Activated T-helper 1 cell treated with anti-CD3 and anti-CD28 coated beads, Interleukin-12 subunit alpha, Interleukin-12 subunit beta, Interleukin-2, Interleukin-4 antibody, amounts not matched to agents 30 ng/mL and 10 ng/mL and 1 ng/mL, durations not matched to agents 14 hours and 24 hours and 36 hours (primary cell): ENCODE measurements at regions not wholly inside any gene's neighbourhood (a gene's known extent, or its start where the extent isn't known, plus 50 kb on each side); places are given as distances from the start of the nearest gene placed in this dataset.

ENCODE experiments used
- DNase-seq: peaks from one replicate; pipeline ENCODE4 v3.0.0; 2021; ENCODE audit warnings: low spot score
- H3K27ac Mint-ChIP-seq: one replicate; pipeline ENCODE4 v1.8.0; 2021; ENCODE audit warnings: mild to moderate bottlenecking, mixed read lengths
- H3K27me3 Mint-ChIP-seq: one replicate; pipeline ENCODE4 v1.8.0; 2022; ENCODE audit warnings: mild to moderate bottlenecking, moderate library complexity, mixed read lengths; ENCODE audit not compliant: insufficient read depth
- H3K36me3 Mint-ChIP-seq: one replicate; pipeline ENCODE4 v1.8.0; 2021; ENCODE audit warnings: low read depth, mixed read lengths
- H3K4me1 Mint-ChIP-seq: one replicate; pipeline ENCODE4 v1.8.0; 2021; ENCODE audit warnings: low read depth, mixed read lengths
- H3K4me3 Mint-ChIP-seq: one replicate; pipeline ENCODE4 v1.8.0; 2021; ENCODE audit warnings: mild to moderate bottlenecking, moderate library complexity, mixed read lengths
- H3K9me3 Mint-ChIP-seq: one replicate; pipeline ENCODE4 v1.8.0; 2021; ENCODE audit warnings: mixed read lengths
- intact Hi-C: fragments of 100-400 bp; cut with micrococcal nuclease; formaldehyde crosslinking; loops from one replicate; pipeline ENCODE4 v1.15.1; 2024

DNA sequence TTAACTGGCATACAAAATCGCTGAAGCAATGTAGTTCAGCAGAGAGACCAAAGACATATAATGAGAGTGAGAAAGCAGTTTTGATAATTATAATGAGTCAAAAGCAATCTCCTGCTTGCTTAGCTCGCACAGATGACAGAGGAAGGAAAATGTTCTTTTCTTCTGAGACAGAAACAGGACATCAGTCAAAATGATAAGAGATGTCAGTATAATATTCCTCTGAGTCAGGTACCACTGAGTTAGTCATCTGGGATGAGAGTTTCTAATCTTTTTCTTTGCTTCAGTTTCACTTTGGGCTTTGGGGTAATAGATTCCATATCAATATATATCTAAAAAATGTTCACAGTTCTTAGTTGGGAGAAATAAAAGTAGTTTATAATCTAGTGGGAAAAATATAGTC, 387.2 kb downstream of the PCDH7 start:
- intact Hi-C loops, result no loop called here
- Mint-ChIP-seq H3K36me3 (no peaks in the 10 kb centered on the region), H3K9me3 (peaks cover 6% of the 10 kb centered on the region), H3K27ac (no peak overlapping the region), H3K4me1 (no peaks in the 10 kb centered on the region), H3K4me3 (no peak overlapping the region), H3K27me3 (peaks cover 2% of the 10 kb centered on the region)
- no peak for DNase-seq

DNA sequence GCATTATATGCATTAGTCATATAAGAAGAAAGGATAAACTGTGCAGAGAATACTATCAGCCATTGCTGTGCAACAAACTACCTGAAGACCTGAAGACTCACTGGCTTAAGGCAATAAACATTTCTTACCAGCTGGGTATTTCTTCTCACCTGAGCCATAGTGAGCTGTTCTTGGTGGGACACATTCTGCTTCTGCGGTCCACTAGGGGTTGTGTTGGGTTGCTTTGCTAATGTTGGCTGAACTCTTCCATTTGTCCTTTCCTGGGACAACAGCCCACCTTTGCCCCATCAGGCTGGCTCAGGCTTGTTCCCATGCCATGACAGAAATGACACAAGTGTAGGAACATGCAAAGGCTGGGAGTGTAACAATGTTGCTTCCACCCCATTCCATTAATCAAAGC, 388.6 kb downstream of the PCDH7 start:
- peaks cover 6% of the 10 kb centered on the region for H3K9me3 Mint-ChIP-seq
- H3K27ac Mint-ChIP-seq, result no peak overlapping the region
- intact Hi-C loops, result no loop called here
- peaks cover 2% of the 10 kb centered on the region for H3K27me3 Mint-ChIP-seq
- H3K36me3 Mint-ChIP-seq, result no peaks in the 10 kb centered on the region
- no peaks in the 10 kb centered on the region for H3K4me1 Mint-ChIP-seq
- no peak for DNase-seq
- H3K4me3 Mint-ChIP-seq, result no peak overlapping the region

DNA sequence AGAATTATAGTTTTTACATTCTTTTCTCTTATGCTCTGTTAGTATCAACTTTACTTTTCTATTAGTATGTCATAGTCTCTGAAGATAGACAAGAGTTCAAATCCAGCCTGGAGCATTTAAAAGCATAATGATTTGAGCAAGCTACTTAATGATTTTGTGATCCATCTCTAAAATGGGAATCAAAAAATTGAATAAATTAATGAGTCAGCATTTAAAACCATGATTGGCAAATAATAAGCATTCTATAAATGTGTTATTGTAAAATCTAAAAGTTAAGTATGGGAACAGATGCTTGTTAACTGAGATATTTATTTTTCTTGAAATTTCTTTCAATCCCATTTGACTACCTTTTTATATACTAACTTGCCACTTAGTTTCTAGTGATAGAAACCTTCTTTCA, 391.6 kb downstream of the PCDH7 start:
- Mint-ChIP-seq H3K36me3 (no peaks in the 10 kb centered on the region), H3K27me3 (no peaks in the 10 kb centered on the region), H3K4me3 (no peak overlapping the region), H3K4me1 (no peaks in the 10 kb centered on the region), H3K9me3 (no peaks in the 10 kb centered on the region), H3K27ac (no peak overlapping the region)
- intact Hi-C loops, result no loop called here
- no peak for DNase-seq

DNA sequence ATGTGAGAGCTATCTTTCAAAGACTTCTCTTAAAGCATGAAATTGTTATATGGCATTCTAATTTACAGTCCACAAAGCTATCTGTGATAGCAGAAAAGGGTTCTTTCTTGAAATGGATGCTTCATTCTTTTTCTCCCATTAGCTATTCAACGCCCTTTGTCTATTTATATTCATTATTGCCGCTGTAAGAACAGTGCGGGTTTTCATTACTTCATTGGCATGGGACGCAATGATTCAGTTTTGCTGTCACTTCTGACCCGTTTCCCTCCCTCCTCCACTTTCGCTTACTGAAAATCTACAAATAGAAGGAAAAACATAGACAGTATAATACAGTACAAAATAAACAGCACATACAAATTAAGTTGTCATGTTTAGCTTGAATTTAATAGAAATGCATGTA, 394.6 kb downstream of the PCDH7 start:
- H3K4me3 Mint-ChIP-seq, result no peak overlapping the region
- H3K27ac Mint-ChIP-seq, result no peak overlapping the region
- no peaks in the 10 kb centered on the region for H3K4me1 Mint-ChIP-seq
- no peak for DNase-seq
- H3K9me3 Mint-ChIP-seq, result no peaks in the 10 kb centered on the region
- H3K36me3 Mint-ChIP-seq, result no peaks in the 10 kb centered on the region
- H3K27me3 Mint-ChIP-seq, result no peaks in the 10 kb centered on the region
- intact Hi-C loops, result no loop called here

DNA sequence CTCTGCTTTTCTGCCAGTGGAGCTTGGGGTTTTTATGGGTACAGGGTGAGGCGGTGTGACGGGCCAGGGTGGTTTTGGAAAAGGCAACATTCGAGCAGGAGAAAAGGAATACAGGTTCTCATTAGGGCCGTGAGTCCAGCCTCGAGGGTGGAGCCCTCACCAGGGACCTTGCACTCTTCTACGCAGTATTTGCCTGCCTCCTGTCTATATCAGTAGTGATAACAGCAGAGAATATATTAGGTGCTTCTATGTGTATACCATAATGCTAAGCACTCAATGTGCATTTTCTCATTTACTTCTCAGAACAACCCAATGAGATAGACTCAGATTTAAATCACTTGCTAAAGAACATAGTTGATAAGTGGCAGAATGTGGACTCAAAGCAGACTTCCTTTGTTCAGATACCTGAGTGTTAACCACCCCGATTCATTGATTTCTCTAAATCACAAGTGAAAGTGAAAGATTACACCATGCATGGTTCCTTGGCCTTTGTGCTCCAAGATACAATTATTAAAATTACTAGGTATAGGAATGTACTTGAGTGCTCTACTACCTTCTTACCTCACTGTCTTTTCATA, 403.9 kb downstream of the PCDH7 start:
- intact Hi-C loops, result no loop called here
- H3K4me1 Mint-ChIP-seq, result no peaks in the 10 kb centered on the region
- DNase-seq, result no peak
- H3K27ac Mint-ChIP-seq, result no peak overlapping the region
- no peaks in the 10 kb centered on the region for H3K36me3 Mint-ChIP-seq
- no peak overlapping the region for H3K4me3 Mint-ChIP-seq
- peaks cover 9% of the 10 kb centered on the region for H3K9me3 Mint-ChIP-seq
- no peaks in the 10 kb centered on the region for H3K27me3 Mint-ChIP-seq

DNA sequence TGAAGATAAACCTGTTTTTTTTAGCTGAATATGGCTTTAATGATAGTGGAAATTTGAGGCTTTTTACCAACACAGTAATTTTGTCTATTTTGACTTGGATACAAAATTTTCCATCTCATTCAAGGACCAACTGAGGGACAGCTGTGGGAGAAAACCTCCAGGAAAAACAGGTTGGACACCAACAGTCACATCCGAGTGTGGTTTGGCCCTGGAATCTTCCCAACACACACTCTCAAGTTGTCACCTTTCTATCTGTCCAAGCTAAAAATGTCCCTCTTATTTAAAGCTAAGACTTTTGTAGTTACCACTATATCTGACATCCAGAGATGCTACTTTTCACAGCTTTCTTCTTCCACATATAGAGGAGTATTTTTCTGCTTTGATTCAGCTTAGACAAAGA, 404.9 kb downstream of the PCDH7 start:
- Mint-ChIP-seq H3K27ac (no peak overlapping the region), H3K4me1 (no peaks in the 10 kb centered on the region), H3K9me3 (peaks cover 9% of the 10 kb centered on the region), H3K4me3 (no peak overlapping the region), H3K36me3 (no peaks in the 10 kb centered on the region), H3K27me3 (no peaks in the 10 kb centered on the region)
- DNase-seq, result no peak
- intact Hi-C loops, result no loop called here

DNA sequence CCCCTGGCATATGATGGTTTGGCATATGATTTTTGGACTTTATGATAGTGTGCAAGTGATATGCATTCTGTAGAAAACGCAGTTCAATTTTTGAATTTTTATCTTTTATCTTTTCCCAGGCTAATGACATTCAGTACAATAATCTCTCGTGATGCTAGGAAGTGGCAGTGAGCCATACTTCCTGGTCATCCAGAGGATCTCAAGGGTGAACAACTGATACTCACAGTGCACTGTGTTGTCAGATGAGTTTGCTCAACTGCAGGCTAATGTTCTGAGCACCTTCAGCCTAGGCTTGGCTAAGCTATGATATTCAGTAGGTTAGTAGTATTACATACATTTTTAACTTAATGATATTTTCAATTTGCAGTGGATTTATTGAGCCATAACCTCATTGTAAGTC, 405.3 kb downstream of the PCDH7 start:
- Mint-ChIP-seq H3K4me3 (no peak overlapping the region), H3K9me3 (peaks cover 9% of the 10 kb centered on the region), H3K36me3 (no peaks in the 10 kb centered on the region), H3K27ac (no peak overlapping the region), H3K4me1 (no peaks in the 10 kb centered on the region), H3K27me3 (no peaks in the 10 kb centered on the region)
- DNase-seq, result no peak
- intact Hi-C loops, result no loop called here

DNA sequence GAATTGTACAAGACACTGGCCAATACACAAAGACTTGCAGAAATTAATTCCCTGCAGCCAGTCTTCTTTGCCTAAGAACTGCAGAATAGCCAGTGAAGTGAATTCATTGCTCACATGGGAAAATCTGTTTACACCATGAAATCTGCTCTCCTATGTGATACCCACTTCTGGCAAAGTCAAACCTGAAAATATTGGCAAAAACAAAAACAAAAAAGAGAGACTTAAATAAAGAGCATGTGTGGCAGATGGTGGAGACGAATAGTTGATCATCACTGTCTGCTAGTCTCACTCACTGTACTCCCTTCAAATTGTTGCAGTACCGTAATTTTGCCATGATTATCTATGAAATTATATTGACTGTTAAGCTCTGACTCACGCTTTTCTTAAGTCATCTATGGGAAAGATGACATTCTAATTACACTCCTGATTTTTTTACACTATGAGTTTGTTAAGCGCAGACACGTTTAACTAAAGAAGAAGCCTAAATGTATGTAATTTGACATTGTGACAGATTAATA, 406.8 kb downstream of the PCDH7 start:
- Mint-ChIP-seq H3K36me3 (no peaks in the 10 kb centered on the region), H3K27me3 (no peaks in the 10 kb centered on the region), H3K27ac (no peak overlapping the region), H3K9me3 (peaks cover 9% of the 10 kb centered on the region), H3K4me1 (no peaks in the 10 kb centered on the region), H3K4me3 (no peak overlapping the region)
- intact Hi-C loops, result no loop called here
- no peak for DNase-seq

DNA sequence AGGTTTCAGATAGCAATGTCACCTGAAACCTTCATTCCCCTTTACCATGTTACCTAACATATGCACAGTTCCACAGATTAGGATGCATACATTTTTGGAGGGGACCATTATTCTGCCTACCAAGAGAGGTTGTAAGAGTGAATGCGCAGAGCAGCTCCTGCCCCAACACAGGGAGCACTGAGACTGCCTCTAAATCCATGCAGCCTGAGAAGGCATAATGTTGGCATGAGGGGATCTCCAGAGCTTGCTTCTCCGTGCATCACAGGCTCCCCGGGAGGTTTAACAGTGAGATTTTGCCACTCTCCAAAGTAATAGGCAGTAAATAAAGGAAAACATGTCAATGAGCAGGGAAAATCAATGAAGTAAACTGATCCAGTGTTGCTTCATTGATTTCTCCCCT, 410.8 kb downstream of the PCDH7 start:
- intact Hi-C loops, result no loop called here
- DNase-seq, result no peak
- H3K4me3 Mint-ChIP-seq, result no peak overlapping the region
- no peaks in the 10 kb centered on the region for H3K4me1 Mint-ChIP-seq
- H3K27me3 Mint-ChIP-seq, result no peaks in the 10 kb centered on the region
- no peaks in the 10 kb centered on the region for H3K36me3 Mint-ChIP-seq
- no peak overlapping the region for H3K27ac Mint-ChIP-seq
- peaks cover 15% of the 10 kb centered on the region for H3K9me3 Mint-ChIP-seq

DNA sequence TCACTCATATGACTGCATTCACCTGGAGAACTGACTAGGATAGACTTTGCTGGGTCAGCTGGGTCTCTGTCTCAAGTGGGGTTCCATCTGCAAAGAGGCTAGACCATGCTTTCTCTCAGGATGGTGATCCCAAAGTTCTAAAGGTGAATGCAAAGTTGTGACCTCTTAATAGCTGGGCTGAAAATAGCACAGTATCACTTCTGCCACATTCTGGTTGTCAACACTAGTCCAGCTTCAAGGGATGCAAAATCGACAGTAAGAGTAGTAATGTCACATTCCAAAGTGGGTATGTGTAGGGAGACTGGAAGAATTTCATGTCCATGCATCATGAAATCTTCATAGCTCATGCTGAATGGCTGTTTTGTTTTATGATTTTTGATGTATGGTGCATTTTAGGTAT, 414.6 kb downstream of the PCDH7 start:
- Mint-ChIP-seq H3K4me3 (no peak overlapping the region), H3K36me3 (no peaks in the 10 kb centered on the region), H3K4me1 (no peaks in the 10 kb centered on the region), H3K27ac (no peak overlapping the region), H3K9me3 (peaks cover 13% of the 10 kb centered on the region), H3K27me3 (no peaks in the 10 kb centered on the region)
- DNase-seq, result no peak
- intact Hi-C loops, result no loop called here

DNA sequence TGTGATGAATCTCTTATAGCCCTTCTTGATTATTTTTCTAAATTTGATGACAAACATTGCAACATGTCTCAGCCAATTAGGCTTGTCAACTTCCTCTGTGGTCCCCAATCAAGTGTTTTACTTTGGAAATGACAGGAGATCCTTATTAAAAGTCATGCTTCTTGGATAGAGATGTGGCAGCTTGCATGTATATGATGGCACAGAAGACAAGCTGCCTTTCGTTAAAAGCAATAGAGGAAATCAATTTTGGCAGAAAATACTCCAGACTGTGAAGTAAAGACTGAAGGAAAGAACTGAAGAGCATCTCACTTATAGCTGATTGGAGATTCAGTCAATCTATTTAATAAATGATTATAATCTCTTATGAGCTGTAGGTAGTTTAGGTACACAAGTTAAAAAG, 419.6 kb downstream of the PCDH7 start:
- no peaks in the 10 kb centered on the region for H3K27me3 Mint-ChIP-seq

DNA sequence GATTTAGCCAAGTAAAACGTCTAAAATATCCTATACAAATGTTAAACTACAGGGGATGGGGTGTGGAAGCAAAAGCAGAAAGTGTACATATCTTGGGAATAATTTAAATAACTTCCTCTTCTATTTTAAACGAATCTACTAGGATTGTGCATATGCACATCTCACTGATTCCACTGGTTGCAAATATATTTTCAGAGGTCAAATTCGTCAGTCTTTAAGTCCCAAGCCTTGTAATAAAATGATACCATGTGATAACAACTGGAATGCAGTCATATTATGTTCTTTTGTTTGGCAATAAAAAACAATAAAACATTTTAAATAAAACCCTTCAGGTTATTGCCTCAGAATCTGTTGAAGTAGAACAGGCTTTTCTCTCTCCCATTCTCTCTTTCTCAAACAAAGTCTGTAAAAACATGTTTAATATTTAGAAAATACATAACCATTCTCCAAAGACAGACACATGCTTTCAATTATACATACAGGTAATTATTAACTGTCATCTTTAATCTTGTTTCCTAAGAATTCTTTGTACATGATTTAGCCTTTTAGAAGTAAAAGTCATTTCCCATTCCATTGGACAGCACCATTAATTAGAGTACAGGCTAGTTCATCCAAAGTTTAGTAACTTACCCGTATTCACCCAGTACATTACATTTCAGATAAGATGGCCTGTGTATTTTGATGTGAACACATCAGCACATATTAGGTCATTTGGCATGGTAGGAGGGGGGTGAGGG, 421.1 kb downstream of the PCDH7 start:
- H3K4me3 Mint-ChIP-seq, result no peak overlapping the region
- H3K27me3 Mint-ChIP-seq, result no peaks in the 10 kb centered on the region
- H3K36me3 Mint-ChIP-seq, result no peaks in the 10 kb centered on the region
- intact Hi-C loops, result no loop called here
- no peaks in the 10 kb centered on the region for H3K4me1 Mint-ChIP-seq
- peaks cover 8% of the 10 kb centered on the region for H3K9me3 Mint-ChIP-seq
- no peak for DNase-seq
- H3K27ac Mint-ChIP-seq, result no peak overlapping the region

More for the DNA sequence above, 419.6 kb downstream of the PCDH7 start:
- intact Hi-C loops, result no loop called here
- no peak for DNase-seq
- Mint-ChIP-seq H3K4me1 (no peaks in the 10 kb centered on the region), H3K36me3 (no peaks in the 10 kb centered on the region), H3K4me3 (no peak overlapping the region), H3K27ac (no peak overlapping the region), H3K9me3 (peaks cover 6% of the 10 kb centered on the region)

DNA sequence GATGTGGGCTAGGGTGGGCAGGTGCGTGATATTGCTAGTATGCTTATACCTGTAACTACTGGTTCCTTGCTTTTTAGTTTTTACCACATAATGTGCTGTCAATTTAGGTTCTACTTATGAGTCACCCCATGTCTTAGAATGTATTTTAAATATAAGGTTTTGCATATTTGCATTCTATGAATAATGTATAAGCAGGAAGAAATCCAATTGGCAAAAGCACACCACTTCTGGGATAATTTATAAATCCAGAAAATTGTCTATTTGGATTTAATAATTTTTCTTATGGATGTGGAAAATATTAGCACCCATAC, 421.6 kb downstream of the PCDH7 start:
- Mint-ChIP-seq H3K9me3 (peaks cover 8% of the 10 kb centered on the region), H3K4me1 (no peaks in the 10 kb centered on the region), H3K4me3 (no peak overlapping the region), H3K27me3 (no peaks in the 10 kb centered on the region), H3K27ac (no peak overlapping the region), H3K36me3 (no peaks in the 10 kb centered on the region)
- no peak for DNase-seq
- intact Hi-C loops, result no loop called here

DNA sequence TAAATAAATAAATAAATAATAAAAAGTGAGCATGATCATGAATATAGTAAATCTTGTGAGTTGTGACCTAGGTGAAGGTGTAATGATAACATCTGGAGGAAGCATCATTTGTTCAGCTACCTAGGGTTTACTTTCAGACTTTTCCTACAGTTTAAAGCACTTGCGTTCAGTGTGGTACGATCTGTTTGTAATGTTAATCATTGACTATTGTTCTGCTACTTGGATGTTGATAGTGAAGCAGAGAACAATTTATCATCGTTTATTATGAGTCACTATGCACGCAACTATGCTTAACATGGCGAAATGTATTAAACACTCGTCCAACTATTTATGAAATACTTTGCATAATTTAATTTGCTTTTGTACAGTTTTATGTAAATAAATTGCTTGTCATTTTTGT, 426.2 kb downstream of the PCDH7 start:
- Mint-ChIP-seq H3K4me1 (no peaks in the 10 kb centered on the region), H3K27ac (no peak overlapping the region), H3K9me3 (peaks cover 3% of the 10 kb centered on the region), H3K27me3 (no peaks in the 10 kb centered on the region), H3K4me3 (no peak overlapping the region), H3K36me3 (no peaks in the 10 kb centered on the region)
- intact Hi-C loops, result no loop called here
- DNase-seq, result no peak
